Epithelial cell of prostate (primary cell): ENCODE measurements at regions not wholly inside any gene's neighbourhood (a gene's known extent, or its start where the extent isn't known, plus 50 kb on each side); places are given as distances from the start of the nearest gene placed in this dataset.

Source experiments
- DNase-seq: peaks from one replicate; pipeline ENCODE4 v3.0.0-alpha.2; 2011; ENCODE audit warnings: low read depth, low spot score
- H3K27ac ChIP-seq: fragments of 450-650 bp; 2 replicates; pipeline ENCODE4 v1.5.1; 2017; ENCODE audit warnings: mild to moderate bottlenecking

GRCh38 chr20:60970601-60971000 lies 281.5 kb upstream of the CDH4 start:
- H3K27ac ChIP-seq = no peak overlapping the region
- DNase-seq = no peak

GRCh38 chr20:60974022-60974421 lies 278.0 kb upstream of the CDH4 start:
- no peak overlapping the region for H3K27ac ChIP-seq
- no peak for DNase-seq

- no peak for DNase-seq
- no peak overlapping the region for H3K27ac ChIP-seq
Measured at GRCh38 chr20:60974441-60974945, 277.6 kb upstream of the CDH4 start.

- H3K27ac ChIP-seq = no peak overlapping the region
- no peak for DNase-seq
Measured at GRCh38 chr20:60976139-60976538, 275.9 kb upstream of the CDH4 start.

GRCh38 chr20:60976913-60977312 lies 275.1 kb upstream of the CDH4 start:
- DNase-seq = no peak
- no peak overlapping the region for H3K27ac ChIP-seq

- no peak for DNase-seq
- H3K27ac ChIP-seq = no peak overlapping the region
Measured at GRCh38 chr20:60977901-60978300, 274.2 kb upstream of the CDH4 start.

GRCh38 chr20:60984666-60985065 lies 267.4 kb upstream of the CDH4 start:
- no peak overlapping the region for H3K27ac ChIP-seq
- DNase-seq = no peak

- no peak overlapping the region for H3K27ac ChIP-seq
- no peak for DNase-seq
Measured at GRCh38 chr20:60986506-60987156, 265.4 kb upstream of the CDH4 start.

- no peak for DNase-seq
- H3K27ac ChIP-seq = no peak overlapping the region
Measured at GRCh38 chr20:60990061-60990460, 262.0 kb upstream of the CDH4 start.

- no peak for DNase-seq
- no peak overlapping the region for H3K27ac ChIP-seq
Measured at GRCh38 chr20:60990643-60991042, 261.4 kb upstream of the CDH4 start.

GRCh38 chr20:60993433-60994044 lies 258.5 kb upstream of the CDH4 start:
- no peak overlapping the region for H3K27ac ChIP-seq
- DNase-seq = no peak

- DNase-seq = no peak
- no peak overlapping the region for H3K27ac ChIP-seq
Measured at GRCh38 chr20:60999250-60999649, 252.8 kb upstream of the CDH4 start.

- DNase-seq = no peak
- H3K27ac ChIP-seq = no peak overlapping the region
Measured at GRCh38 chr20:61002090-61002489, 250.0 kb upstream of the CDH4 start.

- DNase-seq = no peak
- H3K27ac ChIP-seq = no peak overlapping the region
Measured at GRCh38 chr20:61014491-61014890, 237.6 kb upstream of the CDH4 start.

- DNase-seq = no peak
- no peak overlapping the region for H3K27ac ChIP-seq
Measured at GRCh38 chr20:61015602-61016001, 236.5 kb upstream of the CDH4 start.

GRCh38 chr20:61019322-61019721 lies 232.7 kb upstream of the CDH4 start:
- no peak for DNase-seq

GRCh38 chr20:61023612-61024011 lies 228.4 kb upstream of the CDH4 start:
- no peak for DNase-seq
- no peak overlapping the region for H3K27ac ChIP-seq

More at GRCh38 chr20:61019322-61019721, 232.7 kb upstream of the CDH4 start:
- no peak overlapping the region for H3K27ac ChIP-seq

- no peak for DNase-seq
Measured at GRCh38 chr20:61024390-61024789, 227.7 kb upstream of the CDH4 start.

GRCh38 chr20:61025536-61025935 lies 226.5 kb upstream of the CDH4 start:
- no peak overlapping the region for H3K27ac ChIP-seq
- DNase-seq = no peak

More at GRCh38 chr20:61024390-61024789, 227.7 kb upstream of the CDH4 start:
- no peak overlapping the region for H3K27ac ChIP-seq

GRCh38 chr20:61026173-61026572 lies 225.9 kb upstream of the CDH4 start:
- no peak overlapping the region for H3K27ac ChIP-seq

GRCh38 chr20:61026731-61027130 lies 225.3 kb upstream of the CDH4 start:
- H3K27ac ChIP-seq = no peak overlapping the region
- DNase-seq = no peak

More at GRCh38 chr20:61026173-61026572, 225.9 kb upstream of the CDH4 start:
- no peak for DNase-seq

- DNase-seq = no peak
- H3K27ac ChIP-seq = no peak overlapping the region
Measured at GRCh38 chr20:61027218-61027617, 224.8 kb upstream of the CDH4 start.
